CD4-positive, alpha-beta T cell treated with Interleukin-17A for 4 hours (primary cell): ENCODE measurements at regions not wholly inside any gene's neighbourhood (a gene's known extent, or its start where the extent isn't known, plus 50 kb on each side); places are given as distances from the start of the nearest gene placed in this dataset.
"Not testable (repeated sequence)": the region's sequence is repeated elsewhere in the genome, so short reads cannot be mapped to it uniquely, and the experiment has no call there.

Experiments
- DNase-seq: peaks from one replicate; pipeline ENCODE4 v3.0.0-alpha.2; 2020; ENCODE audit warnings: mixed read lengths

DNA sequence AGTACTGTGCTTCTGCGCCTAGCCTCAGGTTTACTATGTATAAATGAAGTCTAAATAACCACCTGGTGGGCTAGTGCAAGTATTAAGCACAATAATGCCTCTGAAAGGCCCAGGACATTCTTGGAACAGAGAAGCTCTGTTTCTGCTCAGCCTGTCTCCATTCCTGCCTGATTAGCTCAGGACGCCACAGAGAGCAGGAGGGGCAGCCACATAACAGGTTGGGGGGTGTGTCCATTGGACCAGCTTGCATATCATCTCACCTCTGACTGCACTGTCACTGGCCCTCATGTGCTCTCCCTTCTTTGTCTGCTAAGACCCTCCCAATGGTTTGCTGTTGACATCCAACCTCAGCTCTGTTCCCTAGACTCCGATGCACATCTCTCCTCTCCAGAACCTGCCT lies 52.8 kb upstream of the IKZF1 start:
- no peak for DNase-seq

DNA sequence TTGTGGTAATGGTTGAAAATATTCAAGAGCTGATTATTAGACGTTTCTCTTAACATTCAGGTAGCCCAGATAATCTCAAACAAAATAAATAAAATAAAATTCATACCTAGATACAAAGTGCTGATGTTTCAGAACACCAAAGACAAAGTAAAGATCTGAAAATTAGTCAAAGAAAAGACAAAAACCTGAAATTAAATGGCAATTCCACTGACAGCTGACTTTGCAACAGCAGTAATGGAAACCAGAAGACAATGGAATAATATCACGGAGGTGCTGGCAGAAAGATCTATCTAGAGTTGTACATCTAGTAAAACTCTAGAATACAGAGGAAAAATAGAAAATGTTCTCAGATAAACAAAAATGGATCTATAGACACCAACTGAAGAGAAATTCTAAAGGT lies 58.0 kb upstream of the IKZF1 start:
- DNase-seq, result no peak

DNA sequence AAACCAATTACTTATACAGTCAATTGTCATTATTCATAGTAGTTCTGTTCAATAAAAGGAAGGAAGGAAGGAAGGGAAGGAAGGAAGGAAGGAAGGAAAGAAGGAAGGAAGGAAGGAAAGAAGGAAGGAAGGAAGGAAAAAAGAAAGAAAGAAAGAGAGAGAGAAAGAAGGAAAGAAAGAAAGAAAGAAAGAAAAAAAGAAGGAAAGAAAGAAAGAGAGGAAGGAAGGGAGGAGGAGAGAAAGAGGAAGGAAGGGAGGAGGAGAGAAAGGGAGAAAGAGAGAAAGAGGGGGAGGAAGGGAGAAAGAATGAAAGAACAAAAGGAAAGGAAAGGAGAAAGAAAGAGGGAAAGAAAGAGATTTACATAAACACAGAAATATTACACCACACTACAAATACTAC lies 62.4 kb upstream of the IKZF1 start:
- DNase-seq, result not testable (repeated sequence)

DNA sequence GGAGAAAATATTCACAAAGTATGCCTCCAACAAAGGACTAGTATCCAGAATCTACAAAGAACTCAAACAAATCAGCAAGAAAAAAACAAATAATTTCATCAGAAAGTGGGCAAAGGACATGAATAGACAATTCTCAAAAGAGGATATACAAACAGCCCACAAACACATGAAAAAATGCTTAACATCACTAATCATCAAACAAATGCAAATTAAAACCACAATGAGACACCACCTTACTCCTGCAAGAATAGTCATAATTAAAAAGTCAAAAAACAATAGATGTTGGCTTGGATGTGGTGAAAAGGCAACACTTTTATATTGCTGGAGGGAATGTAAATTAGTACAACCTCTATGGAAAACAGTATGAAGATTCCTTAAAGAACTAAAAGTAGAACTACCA lies 63.8 kb upstream of the IKZF1 start:
- DNase-seq, result not testable (repeated sequence)

DNA sequence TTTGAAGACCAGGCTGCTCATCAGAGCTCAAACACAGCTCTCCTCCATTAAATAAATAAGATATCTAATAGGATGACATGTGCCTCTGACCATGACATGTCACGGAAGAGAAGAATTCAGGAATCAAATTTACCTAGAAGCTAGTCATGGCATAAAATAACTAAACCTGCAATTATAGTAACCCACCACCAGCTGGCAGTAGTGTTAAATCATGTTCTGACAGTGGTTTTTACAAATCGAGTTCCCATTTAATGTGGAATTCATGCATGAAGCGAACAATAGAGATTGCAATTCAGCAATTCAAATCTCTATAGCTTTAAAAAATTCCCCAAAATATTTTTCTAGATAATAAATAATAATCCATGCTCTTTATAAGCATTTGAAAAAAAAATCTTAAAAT lies 74.6 kb upstream of the IKZF1 start:
- DNase-seq, result peak; percentile 49

DNA sequence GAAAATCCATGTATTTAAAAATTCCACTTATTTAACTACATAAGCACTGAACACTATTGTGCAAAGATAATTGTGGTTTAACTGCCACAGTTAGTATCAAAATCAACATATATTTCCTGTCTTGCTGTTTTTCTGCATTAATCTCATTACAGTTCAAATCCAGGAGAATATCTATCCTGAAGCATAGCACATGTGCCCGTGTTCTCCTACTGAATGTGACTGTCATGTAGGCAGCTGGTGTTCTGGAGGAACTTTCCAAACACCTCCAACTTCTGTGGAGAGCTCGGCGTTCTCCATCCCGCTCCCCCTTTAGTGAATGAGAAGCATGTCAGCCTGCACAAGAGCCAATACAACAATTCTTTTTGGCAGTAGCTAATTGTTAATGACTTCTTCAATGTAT lies 76.4 kb upstream of the IKZF1 start:
- no peak for DNase-seq

DNA sequence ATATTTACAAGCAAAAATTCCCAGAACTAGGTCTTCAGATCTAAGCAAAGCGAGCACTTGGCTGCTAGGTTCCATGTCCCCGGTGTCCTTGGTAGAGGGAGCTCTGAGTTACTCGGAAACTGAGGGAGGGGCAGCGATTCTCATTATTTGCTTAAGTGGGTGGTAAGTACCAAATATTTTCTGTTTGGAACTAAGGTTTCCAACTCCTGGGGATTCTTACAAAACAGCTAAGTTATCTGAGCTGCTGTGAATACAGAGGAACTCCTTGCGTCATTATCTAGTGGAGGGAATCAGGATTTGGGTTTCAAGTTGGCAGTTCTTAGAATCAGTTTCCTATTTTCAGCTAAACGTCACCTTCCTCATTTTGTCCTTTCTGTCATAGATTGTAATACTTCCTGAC lies 76.8 kb upstream of the IKZF1 start:
- no peak for DNase-seq

DNA sequence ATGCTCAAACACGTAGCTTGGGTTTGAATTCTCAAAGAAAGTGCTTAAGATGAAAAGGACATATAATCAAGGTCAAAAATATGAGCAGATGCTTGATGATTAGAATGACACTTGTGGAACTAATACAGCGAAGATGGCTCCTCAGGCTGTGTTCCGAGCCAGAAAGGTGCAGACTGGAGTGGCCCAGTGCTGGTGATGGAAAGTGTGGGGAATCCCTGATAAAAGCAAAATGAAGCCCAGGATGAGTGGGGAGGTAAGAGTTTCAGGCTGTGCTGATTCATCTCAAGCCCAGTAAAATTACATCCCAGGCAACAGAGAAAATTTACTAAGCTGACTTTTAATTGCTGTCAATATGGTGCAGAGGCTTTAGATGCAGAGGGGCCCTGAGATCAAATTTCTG lies 77.8 kb upstream of the IKZF1 start:
- peak; percentile 17 for DNase-seq

DNA sequence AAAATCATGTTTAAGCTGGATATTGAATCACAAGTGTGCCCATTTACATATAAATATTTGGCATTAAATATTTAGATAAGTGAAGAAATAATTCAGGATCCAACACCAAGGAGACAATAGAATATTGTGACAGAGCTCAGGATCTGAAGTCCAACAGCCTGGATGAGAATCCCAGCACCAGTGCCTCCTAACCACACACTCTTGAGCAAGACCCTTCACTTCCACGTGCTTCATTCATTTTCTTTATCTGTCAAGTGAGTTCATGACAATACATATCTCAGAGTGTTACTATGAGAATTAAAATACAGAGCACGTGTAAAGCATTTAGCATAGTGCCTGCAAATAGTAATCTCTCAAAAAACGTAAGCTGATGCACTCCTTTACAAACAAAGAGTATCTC lies 78.4 kb upstream of the IKZF1 start:
- DNase-seq, result no peak

DNA sequence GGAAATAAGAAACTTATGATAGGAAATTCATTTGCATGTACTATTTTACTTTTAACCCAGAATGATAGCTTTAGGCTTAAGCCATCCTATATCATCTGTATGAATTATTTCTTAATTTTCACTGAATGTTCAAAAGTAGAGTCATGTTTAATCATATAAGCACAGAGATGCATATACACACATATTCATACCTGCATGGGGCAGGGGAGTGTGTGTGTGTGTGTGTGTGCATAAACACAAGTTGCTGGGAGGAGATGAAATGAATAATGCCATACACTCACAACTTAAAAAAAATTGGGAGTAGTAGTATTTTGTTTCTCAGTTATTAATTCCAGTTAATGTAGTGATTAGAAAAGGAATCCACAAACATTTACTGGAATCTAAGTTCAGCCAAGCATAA lies 83.1 kb upstream of the IKZF1 start:
- no peak for DNase-seq

DNA sequence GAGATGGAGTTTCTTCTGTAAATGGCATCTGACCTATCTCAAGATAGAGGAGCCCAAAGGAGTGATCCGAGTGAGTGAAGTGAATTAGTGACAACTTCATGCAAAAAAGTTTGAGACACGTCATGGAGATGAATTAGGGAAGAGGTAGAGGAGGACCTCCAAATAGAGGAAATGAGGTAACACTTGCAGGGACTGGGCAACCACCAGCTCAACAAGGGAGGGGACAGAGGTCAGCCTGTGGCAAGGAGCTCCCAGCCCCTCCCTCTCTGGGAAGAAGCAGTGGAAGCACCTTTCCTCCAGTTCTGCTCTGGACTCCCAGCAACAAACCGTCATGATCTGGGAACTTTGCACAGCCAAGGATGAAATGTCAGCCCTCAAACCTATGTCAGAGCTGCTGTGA lies 83.5 kb upstream of the IKZF1 start:
- DNase-seq, result no peak

DNA sequence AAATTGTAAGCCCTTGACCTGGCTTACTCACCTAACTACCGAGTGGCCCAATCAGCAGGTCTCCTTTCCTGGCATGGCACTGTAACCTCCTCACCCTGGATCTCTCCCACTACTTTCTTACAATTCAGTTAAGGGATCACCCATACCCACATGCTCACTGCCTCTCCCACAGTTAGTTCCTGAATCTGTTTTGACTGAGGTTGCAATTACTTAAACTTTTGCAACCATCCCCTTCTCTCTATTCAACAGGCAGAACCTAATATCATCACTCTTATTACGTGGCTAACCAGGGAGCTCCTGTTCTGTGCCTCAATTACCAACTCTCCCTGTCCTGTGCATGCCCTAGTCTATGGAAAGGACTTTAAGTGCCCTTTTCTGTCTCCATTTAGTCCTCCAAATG lies 84.2 kb upstream of the IKZF1 start:
- DNase-seq, result no peak

DNA sequence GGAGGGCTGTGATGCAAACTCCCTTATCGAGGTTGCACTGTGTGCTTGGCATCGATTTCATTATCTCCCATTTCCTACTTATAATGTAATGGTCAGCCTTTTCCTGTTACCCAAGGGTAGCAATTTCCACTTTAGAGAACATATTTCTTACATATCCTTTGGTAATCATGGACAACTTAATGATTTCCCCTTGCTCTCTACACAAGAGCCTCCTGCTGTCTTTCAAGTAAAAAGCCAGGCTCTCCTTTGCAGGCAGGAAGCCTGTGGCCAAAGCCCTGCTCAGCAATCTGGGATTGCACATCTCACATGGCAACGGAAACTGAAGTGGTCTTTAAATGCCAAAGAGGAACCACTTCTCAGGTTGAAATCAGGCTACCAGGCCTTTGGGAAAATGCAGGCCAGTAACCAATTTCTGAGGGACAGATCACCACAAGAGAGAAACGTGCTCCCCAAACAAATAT lies 86.7 kb upstream of the IKZF1 start:
- peak; percentile 24 for DNase-seq

DNA sequence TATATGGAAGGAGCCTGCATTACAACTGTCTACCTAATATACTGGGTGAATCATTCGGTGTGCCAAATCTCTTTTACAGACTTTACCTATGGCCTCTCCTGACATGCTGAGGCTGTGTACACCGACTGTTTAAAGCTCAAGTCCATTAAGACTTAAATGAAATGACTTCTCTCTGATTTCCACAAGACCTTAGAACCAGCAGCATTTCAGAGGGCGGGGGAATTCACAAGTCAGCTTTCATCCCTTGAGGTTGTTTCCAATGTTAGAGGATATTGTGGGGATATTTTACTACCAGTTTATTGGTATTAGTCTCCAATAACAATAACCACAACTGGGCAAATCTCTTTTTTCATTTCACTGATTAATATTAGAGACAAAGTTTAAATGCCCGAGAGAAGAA lies 87.1 kb upstream of the IKZF1 start:
- DNase-seq, result no peak

DNA sequence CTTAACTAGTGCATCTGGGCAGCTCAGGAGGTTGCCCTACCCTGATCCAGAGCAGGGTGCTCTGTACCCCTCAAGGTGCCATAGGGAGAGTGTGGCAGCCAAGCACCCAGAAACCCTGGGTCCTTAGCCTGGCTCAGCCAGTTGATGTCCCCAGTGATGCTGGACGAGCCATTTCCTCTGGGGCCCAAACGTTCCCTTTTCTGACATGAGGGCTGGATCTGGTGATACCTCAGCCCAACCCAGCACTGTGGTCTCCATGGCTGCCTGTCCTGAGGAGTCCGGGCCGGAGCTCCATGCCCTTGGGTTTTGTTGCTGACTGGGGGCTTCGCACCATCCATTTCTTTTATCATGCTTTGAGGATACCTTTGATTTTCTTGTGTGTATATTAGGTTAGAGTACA lies 87.9 kb upstream of the IKZF1 start:
- DNase-seq, result no peak

DNA sequence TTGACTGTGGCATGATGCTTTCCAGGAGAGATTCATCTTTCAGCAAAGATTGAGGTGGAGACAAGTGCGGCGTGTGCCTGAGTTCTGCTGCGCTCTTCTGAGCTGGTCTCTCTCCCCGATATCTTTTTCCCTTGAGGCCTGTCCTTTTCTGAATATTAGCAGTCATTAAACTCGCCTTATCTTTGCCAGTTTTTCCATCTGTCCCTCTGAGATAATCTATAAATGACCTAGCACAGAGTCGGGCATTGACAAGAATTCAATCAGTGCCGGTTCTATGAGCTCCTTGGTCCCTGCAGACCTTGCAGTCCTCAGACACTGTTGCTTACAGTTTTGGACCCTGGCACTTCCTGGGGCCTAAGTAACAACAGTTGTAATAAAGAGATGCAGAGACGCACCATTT lies 89.7 kb upstream of the IKZF1 start:
- DNase-seq, result no peak

DNA sequence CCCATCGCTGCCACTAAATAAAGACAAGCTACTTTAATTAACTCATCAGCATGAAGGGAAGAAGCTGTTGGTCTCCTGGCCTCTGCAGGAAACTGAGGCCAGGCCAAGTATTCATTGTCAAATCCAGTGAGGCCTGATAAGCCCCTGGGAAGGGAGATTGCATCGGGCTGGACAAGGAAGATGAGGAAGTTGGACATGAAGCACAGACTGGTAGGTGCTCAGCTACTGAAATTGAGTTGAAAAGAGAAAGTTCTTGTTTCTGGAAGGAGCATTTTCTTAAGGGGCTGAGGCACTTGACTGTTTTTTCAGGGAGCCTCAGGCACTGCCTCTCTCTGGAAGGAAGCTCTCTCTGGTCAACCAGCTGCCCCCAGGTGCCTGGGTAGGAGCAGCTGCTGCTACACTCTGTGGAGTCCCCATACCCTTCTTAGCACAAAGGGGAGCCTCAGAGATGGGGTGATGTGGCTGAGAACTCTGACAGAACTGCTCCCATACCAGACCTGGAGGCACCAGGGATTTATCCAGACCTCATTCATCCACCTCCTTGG lies 90.3 kb upstream of the IKZF1 start:
- DNase-seq, result no peak

DNA sequence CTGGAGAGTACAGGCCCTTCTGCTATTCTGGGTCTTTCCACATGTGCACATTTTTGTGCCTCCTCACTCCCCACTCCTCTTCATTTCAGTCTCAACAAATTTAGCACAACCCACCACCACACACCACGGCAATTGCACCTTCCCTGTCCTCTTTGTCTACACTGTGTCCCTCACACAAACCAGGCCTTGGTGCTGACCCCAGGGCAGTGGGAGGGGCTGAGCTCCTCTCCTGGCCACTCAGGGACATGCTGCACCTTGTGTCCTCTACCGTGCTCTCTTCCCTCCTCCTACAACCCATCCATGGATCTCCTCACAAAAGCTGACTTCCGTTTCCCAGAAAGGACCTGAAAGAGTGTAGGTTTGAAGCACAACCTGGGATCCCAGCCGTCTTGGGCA lies 90.9 kb upstream of the IKZF1 start:
- DNase-seq, result no peak

DNA sequence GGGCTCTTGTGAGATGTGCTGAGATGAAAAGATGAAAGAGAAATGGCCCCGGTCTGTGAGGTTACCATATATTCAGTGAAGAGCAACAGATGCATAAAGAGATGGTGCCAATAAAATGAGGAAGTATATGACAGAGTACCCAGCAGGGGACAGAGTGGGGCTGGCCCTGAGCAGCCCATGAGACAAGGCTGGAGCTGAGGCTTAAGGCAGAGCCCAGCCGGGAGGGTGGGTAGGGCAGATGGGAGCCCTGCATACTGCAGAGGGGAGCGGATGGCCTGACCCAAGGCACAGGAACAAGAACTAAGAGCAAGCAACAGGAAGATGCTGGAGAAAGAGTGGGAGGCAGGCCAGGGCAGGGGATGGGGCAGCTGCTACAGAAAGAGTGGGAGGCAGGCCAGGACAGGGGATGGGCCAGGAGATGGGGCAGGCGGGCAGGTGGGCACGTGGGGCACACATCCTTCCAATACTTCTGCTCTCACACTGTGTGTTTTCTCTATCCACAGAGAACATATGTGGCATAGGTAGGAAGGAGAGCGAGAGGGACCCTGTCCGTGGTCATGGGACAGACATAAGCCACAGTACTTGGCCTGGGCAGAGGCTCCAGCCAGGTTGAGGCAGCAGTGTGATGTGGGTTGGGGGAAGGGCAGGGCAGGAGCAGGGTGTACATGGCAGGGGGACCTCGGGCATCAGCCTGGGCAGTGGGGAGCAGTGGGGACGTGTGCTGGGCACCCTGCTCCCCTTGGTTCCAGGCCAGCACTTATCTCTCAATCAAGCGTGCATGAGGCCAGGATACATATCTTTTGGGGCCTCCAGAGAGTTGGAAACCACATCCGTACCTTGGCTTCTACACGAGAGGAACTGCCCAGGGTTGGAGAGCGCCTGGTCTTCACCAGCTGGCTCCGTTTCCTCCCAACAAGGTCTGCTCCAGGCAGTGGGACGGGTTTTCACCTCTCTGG lies 91.6 kb upstream of the IKZF1 start:
- peak; percentile 58 for DNase-seq

DNA sequence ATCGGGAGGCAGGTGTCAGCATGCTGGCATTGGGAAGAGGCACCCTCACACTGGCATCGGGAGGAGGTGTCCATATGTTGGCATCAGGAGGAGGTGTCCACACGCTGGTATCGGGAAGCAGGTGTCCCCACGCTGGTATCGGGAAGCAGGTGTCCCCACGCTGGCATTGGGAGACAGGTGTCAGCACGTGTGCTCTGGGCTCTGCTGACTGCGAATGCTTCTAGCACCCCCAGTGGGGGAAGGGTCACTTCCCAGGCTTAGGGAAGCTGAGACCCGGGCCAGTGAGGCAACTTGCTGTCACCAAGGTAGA lies 92.5 kb upstream of the IKZF1 start:
- peak; percentile 11 for DNase-seq

DNA sequence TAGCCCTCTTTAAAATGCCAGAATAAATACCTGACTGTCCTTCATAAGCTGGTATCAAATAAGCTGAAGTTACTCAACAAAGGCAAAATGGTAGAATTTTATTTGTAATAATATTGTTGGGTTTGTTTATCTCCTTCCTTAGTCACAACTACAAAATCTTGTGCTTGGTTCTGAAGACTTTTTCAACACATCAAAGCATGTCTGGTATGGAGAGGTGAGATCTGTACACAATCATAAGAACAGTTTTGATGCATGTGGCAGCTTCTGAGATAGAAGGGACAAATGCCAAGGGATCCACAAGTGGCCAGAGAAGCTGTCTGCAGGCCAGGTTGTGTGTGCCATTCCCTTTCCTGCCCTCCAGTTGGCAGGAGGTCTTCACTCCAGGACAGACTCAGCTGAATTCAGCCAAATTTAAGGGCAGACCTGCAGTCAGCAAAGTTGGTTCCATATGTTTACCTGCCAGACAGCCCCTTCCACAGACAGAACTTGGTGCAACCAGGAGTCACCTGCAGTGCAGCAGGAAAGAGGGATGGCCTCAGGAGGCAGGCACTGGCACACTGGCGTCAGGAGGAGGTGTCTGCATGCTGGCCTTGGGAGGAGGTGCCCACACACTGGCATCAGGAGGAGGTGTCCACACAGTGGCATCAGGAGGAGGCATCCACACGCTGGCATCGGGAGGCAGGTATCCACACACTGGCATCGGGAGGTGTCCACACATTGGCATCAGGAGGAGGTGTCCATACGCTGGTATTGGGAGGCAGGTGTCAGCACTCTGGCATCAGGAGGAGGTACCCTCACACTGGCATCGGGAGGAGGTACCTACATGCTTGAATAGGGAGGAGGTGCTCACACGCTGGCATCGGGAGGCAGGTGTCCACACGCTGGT lies 93.1 kb upstream of the IKZF1 start:
- DNase-seq, result peak; percentile 10

DNA sequence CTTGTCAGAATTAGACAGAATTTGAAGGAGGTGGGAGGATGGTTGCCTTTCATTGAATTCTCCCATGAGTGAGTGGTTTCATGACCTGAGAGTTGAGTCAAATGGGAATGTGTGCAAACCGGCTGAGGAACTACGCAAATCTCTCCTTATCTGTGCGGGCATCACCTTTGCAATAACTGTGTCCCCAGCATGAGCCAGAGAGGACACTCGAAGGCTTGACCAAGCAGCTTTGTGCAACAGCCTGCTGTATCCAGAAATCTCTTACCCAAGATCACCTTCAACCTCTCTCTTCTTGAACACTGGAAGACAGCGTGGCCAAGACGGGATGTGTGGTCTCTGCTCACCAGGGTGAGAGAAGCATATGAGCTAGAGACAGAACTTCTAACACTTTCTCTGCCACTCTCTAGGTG lies 93.8 kb upstream of the IKZF1 start:
- DNase-seq, result peak; percentile 39

DNA sequence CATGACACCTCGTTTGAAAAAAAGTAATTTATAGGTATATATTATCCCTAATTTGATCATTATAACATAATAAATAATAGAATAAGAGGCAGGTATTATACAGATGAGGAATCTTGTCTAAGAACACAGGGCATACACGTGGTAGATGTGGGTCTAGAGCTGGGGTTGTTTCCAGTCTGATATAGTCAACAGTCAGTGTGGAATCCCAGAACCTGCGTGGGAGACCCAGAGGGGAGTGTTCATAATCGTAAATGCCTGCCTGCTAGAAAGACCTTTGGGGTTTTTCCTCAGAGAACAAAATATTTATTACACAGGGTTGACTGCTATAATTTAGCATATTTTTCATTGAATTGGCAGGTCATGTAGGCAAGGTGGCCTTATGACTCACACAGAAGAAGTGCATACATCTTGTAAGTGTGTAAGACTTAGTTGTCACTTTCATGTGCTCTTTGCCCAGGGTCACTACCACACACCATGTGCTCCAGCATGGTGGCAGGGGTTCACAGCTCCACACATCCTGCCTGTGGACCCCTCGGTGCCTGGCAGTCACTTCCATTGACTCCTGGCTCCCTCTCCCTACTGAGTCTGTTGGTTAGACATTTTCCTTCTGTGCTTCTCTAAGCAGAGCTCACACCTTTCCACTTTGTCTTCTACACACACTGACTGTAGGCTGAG lies 94.9 kb upstream of the IKZF1 start:
- DNase-seq, result peak; percentile 51
